Keratinocyte (primary cell): ENCODE measurements at regions not wholly inside any gene's neighbourhood (a gene's known extent, or its start where the extent isn't known, plus 50 kb on each side); places are given as distances from the start of the nearest gene placed in this dataset.

ENCODE experiments used
- EZH2 ChIP-seq: IDR thresholded peaks from one replicate; pipeline ENCODE4 v1.6.1; 2012; ENCODE audit warnings: inconsistent platforms, mild to moderate bottlenecking, low read length, moderate library complexity
- TF ChIP-seq, protein P1 (sequence below), 3 experiments: IDR thresholded peaks in 1 of 3; conservative IDR thresholded peaks in 1 of 3; optimal IDR thresholded peaks in 1 of 3; 2 replicates in 2 of 3; 3 replicates in 1 of 3; pipeline versions ENCODE3 to v1.5.1; 2011; ENCODE audit warnings: low read length in 3 of 3, mild to moderate bottlenecking in 3 of 3, moderate library complexity in 2 of 3, control low read depth in 1 of 3, inconsistent platforms in 1 of 3; ENCODE audit not compliant: insufficient read depth in 2 of 3; ENCODE audit errors: extremely low read depth in 1 of 3

DNA sequence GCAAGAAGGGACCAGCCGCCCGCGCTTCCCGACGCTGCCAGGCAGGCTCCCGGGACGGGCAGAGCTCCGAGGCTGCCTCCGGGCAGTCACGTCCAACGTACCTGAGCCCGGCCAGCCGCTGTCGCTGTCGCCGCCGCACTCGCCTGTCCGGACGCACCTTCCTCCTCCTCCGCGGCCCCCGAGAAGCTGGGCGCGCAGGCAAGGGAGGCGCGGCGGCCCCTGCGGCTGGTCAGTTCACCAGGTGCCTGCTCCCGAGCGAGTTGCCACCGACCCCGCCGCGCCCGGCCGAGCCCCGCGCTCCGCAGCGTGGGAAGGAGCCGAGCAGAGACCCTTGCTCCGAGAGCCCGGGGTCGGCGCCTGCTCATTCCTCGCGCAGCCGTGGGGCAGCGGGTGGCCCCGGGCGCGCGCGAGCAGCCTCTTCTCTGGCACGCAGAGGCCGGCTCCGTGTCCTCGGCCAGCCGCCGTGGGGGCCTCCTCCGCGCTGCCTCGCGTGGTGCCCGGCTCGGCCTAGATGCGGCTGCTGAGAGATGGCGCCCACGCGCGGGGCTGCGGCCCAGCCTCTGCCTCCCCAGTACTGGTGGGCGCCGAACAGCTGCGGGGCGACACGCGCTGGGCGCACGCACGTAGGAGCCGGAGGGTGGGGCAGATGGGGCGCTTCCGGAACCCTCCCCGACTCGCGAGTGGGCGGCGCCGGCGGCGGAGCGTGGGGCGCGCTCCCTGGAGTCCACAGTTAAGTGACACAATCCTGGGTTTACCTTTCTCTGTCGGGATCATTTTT is 419.4 kb downstream of the UQCRFS1 start:
- TF ChIP-seq, protein P1, sequence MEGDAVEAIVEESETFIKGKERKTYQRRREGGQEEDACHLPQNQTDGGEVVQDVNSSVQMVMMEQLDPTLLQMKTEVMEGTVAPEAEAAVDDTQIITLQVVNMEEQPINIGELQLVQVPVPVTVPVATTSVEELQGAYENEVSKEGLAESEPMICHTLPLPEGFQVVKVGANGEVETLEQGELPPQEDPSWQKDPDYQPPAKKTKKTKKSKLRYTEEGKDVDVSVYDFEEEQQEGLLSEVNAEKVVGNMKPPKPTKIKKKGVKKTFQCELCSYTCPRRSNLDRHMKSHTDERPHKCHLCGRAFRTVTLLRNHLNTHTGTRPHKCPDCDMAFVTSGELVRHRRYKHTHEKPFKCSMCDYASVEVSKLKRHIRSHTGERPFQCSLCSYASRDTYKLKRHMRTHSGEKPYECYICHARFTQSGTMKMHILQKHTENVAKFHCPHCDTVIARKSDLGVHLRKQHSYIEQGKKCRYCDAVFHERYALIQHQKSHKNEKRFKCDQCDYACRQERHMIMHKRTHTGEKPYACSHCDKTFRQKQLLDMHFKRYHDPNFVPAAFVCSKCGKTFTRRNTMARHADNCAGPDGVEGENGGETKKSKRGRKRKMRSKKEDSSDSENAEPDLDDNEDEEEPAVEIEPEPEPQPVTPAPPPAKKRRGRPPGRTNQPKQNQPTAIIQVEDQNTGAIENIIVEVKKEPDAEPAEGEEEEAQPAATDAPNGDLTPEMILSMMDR (optimal IDR thresholded peaks at IDR 0.05 in 1 of 3, IDR thresholded peaks at IDR 0.05 in 1 of 3, conservative IDR thresholded peaks at IDR 0.05 in 1 of 3; ENCODE audit: extremely low read depth in 1 of 3, insufficient read depth in 2 of 3, low read length in 3 of 3), result no peak
- no peak for TF ChIP-seq EZH2
